ENCODE measurements at regions not wholly inside any gene's neighbourhood (a gene's known extent, or its start where the extent isn't known, plus 50 kb on each side); places are given as distances from the start of the nearest gene placed in this dataset.

DNA sequence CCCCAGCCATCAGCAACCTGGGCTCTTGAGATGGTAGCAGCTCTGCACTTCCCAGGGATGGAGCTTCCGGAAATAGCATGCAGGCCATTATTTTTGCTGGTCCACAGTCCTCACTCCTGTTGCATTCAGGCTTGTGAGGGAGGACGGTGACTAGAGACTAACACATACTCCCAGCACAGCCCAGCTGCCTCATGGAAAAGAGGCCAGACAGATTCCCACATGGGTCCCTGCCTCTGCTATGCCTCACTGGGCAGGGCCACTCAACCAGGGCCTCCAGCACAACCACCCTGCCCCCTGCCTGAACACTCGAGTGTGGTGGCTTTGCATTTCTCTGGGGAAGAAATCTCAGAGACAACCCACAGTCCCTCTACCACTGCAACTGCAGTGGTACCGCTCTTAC lies 1195.1 kb downstream of the PCDH18 start:
- DNase-seq: no peak

DNA sequence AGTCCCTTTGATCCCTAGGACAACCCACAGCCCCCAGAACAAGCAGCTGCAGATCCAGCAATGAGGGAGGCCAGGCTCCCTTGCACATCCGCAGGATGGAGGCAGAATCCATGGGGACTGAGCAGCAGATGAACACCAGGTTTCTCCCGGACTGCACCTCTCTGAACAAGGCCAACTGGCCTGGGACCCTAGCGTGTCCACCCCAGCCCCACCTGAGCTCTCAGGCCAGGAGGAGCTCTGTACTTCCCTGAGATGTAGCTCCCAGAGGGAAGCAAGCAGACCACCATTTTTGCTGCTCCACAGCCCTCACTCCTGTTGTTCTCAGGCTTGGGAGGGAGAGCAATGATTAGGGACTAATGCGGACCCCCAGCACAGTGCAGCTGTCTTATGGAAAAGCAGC lies 1195.8 kb downstream of the PCDH18 start:
- no peak for DNase-seq

DNA sequence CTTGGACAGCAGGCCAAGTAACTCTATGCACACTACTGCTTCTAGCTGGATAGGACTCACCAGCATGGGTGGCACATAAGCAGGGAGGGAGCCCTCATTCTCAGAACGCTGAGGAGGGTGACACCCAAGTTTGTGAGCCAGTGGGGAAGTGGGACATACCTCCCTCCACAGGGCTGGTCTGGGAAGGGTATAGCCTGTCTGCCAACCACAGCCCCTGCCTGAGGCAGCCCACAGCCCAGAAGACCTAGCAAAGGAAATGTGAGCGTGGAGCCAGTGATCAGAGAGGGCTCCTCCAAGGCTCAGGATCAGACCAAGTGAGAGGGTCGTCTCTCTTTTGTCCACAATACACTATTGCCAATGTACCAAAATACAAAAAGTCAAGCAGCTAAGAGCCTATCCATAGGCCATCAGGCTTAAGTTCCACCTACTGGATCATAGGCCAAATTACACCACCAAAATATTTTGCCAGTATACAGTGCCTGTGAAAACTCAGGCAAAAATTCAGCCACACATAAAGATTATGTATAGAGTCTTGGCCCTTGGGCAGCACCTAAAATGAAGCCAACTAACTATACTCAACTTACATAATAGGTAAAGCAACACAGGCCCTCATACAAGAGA lies 1203.1 kb downstream of the PCDH18 start:
- DNase-seq: no peak

DNA sequence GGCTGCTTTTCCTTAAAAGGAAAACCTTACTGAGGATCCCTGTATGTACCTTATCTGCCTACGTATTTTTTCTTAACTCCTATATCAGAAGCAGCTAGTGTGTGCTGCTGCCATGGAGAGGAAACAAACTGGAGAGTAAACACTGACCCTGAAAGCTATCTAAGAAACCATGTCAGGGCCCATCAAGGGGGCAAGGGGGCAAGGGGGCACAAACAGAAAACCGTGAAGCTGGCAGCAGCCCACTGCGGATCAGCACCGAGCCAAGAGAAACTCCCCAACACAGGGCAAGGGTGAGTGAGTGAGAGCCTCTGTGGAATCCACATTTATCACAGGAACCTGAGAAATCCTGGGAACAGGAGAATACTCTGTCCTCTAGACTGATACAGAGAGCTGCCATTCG lies 1204.2 kb downstream of the PCDH18 start:
- no peak for DNase-seq

DNA sequence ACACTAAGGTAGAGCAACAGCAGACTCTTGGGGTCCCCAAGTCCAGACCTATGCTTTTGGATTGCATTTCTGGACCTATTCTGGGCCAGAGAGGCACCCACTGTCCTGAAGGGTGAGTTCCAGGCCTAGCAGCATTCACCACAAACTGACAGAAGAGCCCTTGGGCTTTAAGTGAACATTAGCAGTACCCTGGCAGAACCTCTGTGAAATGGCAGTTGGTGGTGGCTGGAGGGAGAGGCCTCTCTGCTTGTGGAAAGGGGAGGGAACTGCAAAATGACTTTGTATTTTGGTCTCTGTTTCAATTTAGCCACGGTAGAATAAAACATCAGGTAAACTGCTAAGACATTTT lies 1211.9 kb downstream of the PCDH18 start:
- no peak for DNase-seq

DNA sequence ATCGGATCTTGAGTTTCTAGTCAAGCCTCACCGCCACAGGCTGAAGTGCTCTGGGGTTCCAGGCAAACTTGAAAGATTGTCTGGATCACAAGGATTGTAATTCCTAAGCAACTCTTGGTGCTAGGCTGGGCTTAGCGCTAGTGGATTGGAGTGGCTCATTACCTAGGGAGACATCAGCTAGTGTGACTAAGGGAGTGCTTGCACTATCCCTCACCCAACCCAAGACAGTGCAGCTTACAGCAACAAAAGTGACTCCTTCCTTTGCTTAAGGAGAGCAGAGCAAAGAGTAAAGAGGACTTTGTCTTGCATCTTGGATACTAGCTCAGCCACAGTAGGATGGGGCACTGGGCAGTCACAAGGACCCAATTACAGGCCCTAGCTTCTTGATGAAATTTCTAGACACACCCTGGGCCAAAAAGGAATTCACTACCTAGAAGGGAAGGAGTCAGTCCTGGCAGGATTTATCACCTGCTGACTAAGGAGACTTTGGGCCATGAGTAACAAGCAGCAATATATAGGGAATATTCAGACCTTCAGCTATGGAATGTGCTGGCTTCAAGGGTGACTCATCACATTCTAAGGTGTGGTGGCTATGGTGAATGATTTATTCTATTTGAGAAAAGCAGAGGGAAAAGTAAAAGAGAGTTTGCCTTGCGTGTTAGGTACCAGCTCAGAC lies 1212.4 kb downstream of the PCDH18 start:
- no peak for DNase-seq

DNA sequence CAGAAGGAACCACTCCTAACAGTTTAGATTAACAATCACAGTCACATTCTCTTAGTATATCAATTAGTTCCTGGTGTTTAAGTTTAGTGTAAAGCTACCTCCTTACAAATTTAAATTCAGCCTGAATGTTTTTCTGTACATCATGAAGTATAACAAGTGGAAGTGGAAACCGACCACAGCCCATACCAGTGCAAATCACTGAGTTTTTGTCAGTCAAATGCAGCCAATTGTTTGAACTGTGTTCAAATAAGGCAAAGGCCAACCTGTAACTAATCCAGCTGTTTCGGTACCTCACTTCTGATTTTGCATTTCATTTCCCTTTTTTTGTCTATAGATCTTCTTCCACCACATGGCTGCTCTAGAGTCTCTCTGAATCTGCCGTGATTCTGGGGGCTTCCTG lies 1215.3 kb downstream of the PCDH18 start:
- no peak for DNase-seq

DNA sequence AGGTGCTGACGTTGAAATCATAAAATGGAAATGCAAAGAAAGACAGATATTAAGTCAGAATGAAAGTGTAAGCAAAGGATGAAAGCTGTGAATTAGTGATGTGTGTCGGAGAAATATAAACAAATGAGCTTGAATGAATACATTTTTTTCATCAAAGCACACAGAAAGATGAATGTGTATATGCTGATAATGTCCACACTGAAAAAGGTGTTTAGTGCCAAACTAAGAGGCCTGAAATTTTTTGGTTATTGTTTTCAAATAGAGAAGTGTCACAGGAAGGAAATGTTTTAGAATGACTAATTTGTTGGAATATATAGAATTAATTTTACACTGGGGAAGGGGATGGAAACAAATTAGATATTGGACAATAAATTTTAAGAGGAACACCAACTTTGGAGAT lies 1217.6 kb downstream of the PCDH18 start:
- DNase-seq: no peak

DNA sequence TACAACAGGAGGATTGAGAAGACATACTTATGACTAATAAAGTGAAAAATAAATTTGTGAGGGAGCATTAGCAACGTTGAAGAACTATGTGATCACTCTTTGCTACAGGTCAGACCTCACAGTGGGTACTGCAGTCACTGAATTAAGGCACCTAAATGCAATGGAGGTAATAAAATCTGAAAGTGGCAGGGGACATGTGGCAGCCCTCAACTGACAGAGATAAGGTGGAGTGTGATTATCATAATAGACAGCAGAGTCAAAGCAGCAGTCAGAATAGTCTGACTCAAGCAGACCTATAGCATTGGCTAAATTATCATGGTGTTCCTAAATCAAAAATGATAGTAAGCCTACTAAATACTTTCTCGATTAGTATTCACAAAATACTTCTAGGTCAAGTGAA lies 1220.5 kb downstream of the PCDH18 start:
- no peak for DNase-seq

DNA sequence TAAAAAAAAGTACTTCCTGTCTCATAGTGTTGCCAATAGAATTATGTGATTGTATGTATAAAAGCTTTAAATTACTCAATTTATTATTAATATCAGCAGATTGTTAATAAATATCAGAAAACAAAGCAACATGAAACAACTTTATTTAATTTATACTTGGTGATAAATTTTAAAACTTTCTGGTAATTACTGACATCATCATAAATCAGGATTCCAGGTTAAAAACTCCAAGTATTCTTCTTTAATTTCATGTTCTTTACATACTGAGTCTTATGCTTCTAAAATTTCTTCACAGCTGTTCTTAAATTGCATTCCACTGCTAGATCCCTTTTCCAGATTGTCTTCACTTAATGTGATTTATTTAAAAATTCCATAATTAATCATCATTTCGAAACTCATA lies 1224.5 kb downstream of the PCDH18 start:
- no peak for DNase-seq

DNA sequence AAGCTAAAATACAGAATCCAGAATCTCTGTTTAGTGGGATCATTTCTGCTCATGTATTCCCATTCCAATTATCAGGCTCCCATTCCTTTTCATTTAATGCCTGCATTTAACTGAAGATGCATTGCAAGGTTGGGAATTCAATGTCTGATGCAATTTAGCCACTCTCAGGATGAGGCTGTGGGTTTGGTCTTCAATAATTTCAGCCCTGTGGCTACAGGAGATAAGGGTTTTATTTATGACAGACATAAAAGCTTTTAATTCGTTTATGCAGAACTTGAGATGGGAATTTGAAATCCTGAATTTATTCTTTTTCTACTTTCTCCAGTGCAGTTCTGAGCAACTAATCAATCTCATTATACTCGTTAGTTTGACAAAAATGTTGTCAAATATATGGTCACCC lies 1225.9 kb downstream of the PCDH18 start:
- no peak for DNase-seq

DNA sequence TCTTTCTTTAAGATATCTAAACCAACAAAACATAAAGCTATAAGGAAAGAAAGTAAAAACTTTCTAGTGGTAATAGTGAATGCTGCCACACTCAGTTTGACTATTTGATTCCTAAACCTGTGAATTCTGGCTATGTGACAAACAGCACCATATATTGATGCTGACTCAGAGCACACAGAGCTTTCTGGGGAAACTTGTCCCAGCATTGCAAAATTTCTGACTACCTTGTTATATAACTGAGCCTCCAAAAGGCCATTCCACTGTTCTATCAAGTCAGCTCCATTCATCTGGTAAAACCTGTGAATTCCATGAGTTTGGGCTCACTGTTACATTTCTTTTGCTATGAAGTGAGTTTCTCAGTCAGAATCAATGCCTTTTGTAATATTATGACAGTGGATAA lies 1229.7 kb downstream of the PCDH18 start:
- DNase-seq: no peak

DNA sequence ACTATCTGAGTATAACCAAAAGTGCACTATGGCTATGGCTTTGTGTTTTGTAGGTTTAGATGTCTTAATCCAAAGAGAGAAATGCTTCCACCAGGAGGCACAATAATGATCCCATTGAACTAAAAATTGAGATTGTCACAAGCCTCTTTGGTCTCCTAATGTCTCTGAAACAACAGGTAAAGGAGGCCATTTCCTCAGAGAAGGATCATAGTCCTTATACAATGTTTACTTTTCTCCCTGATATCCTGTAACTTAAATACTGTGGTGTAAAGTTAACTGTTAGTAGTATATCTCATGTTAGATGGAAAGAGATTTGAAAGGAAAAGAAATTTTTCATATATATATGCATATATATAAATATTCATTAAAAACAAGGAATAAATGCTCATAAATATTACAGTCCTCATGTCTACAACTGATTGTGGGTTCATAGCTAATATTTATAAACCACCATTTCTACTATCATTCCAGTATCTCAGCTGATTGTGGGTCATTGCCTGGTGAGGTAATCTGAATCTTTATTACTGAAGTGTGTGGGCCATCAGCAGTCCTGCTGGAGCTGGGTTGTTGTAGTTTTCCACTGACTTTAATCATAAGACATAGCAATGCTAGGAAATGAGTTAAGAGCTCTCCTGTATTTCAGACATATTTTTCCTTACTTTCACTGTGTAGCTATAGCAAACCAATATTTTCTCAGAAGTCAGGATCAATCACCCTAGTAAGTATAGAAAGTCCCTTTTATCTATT lies 1230.4 kb downstream of the PCDH18 start:
- DNase-seq: no peak

DNA sequence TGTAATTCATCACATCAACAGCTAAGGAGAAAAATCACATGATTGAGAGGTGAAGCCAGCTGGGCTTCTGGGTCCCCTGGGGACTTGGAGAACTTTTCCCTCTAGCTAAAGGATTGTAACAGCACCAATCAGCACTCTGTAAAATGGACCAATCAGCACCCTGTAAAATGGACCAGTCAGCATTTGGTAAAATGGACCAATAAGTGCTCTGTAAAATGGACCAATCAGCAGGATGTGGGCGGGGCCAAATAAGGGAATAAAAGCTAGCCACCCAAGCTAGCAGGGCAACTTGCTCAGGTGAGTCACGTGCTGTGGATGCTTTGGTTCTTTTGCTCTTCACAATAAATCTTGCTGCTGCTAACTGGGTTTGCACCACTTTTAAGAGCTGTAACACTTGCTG lies 1248.3 kb downstream of the PCDH18 start:
- DNase-seq: no peak

DNA sequence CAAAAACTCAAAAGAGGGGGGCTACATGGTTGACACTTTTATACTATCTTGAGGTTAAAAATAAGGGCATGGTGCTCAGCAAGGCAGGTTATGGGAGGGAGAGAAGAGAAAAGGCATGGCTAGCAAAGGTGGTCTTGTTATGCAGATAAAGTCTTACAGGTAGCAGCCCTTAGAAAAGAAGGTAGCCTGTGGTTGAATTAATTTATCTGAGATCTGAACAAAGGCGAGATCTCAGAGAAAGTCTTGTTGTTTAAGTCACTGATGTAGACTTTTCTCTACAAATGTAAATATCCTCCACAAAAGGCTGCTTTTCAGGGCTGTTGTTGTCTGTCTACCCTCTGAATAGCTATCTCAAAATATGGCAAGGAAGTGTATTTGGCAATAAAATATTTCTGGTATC lies 1250.4 kb downstream of the PCDH18 start:
- no peak for DNase-seq

DNA sequence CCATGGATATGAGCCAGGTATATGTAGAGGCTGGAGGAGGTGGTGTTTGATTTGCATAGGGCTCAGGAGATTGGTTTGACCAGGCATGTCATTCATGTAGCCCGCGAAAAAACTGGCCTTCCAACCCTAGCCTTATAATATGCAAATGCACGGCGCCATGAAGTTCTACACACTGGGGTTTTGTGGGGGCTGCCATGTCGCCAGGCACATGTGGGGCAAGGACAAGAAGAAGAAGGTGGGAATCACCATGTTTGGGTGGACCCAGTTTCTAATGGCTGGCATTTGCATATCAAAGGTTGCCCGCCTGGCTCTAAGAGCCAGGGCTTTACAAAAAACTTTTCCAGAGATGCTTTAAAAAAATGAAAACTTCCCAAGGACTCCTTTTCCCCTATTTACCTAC lies 1251.0 kb downstream of the PCDH18 start:
- DNase-seq: no peak

DNA sequence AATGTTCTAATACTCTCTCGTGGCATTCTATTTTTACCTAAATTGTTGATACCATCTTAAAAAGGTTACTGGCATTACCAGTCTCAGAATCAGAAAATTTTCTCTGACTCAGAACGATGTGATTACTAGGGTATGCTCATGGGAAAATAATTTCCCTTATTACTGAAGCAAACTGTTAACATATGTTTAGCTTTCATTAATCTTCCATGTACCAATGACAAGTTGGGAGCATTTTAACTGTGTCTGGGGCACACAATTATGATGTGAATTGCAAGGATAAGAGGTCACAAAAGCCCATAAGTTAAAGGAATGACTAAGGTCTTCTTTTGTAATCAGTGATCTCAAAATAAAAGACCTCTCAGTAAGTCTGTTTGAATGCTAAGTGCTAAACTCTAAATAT lies 1254.6 kb downstream of the PCDH18 start:
- no peak for DNase-seq

DNA sequence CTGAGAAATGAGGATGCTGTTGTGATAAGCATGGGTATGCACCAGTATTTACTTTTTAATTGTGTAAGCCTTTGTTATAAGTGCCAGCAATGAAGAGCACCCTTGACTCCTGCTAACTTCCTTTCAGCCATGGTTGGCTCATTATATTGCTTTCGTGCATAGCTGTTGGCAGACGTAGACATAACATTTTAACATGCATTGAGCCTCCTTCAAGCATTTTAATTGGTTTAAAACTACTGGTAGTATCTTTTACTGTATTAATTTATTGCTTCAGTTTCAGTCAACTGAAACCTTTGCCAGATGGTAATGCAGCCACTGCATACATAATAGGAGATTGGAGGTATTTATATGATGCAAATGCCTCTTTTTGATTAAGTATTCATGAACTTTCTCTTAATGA lies 1285.4 kb downstream of the PCDH18 start:
- DNase-seq: no peak

DNA sequence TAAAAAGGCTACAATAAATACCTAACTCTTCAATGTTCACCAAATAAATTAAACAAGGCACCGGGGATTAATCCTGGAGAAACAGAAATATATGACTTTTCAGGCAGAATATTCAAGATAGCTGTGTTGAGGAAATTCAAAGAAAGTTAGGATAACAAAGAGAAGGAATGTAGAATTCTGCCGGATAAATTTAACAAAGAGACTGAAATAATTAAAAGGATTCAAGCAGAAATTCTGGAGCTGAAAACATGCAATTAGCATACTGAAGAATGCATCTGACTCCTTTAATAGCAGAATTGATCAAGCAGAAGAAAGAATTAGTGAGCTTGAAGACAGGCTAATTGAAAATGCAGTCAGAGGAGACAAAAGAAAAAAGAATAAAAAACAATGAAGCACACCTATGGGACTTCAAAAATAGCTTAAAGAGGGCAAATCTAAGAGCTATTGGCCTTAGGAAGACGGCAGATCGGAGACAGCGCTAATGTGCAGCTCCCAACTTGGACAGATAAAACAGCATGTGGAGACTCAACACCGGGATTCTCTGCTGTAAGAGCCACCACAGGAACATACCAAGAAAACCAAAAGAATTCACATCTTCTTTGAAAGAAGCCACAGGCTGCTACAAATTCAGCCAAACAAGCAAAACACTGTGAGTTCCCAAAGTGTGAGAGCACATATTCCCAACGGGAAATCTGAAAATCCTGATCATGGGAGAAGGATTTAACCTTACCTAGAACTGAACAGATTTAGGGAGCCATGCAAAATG lies 1290.9 kb downstream of the PCDH18 start:
- no peak for DNase-seq

DNA sequence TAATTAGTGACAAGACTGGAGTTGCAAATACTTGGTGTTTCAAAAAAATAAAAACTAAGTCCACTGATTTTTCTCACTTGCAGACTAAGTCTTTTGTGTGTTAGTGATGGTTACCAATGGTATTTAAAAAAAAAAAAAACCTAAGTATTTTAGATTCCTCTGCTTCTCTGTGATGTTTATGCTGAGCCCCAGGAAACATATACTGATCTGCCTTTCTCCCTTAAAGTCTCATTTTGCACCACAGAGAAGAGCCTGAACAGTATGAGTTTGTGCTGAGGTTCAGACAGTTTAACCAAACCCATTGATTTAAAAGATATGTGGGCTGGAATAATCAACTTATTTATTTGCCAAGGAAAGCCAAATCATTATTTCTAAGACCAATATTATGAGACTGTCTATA lies 1305.0 kb downstream of the PCDH18 start:
- no peak for DNase-seq

DNA sequence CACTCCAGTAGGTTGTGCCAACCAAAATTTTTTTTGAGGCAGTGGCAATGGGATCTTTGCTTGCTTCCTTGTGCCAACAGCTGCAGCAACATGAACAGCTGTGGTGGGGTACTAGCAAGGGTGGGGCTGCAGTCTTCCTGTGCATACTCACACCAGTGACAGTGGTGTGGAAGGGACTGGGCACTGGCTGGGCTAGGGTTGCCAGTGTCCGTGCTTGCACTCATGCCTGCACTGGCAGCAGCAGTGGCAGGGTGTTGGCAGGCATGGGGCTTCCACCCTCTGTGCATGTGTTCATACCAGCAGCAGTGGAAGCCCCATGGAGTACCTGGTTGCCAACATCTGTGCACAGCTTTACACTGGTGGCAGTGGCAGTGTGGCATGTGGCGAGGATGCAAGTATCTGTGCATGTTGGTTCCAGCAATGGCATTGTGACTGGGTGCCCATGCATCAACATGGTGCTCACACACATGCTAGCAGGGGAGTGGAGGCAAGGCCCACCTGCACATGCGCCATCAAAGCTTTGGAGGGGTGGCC lies 1312.6 kb downstream of the PCDH18 start:
- DNase-seq: no peak

DNA sequence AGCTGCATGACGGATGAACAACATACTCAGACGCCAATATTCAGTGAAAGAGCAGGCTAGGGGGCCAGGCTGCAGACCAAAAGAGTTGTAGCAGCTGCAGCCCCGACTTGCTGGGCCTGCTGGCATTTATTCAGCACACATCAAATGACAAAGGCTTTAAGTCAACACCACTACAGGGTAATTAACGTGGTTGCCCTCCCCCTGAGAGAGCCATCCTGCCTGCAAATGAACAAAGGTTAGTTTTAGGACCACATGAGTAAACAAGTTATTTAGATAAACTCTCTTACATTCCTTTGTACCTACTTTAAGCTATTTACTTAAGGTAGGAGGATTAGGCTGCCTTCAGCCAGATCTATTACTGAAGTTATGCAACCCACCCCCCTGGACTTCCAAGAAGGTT lies 1329.1 kb downstream of the PCDH18 start:
- DNase-seq: no peak

DNA sequence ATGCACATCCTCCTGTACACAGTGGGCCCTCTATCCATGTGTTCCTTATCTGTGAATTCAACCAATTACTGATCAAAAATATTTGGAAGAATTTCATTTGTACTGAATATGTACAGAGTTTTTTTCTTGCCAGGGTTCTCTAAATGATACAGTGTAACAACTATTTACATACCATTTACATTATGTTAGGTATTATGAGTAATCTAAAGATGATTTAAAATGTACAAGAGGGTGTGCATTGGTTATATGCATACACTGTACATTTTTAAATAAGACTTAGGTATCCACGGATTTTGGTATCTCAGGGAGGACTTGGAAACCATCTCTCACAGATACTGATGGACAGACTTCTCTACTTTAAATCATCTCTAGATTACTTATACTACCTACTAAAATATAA lies 1333.9 kb downstream of the PCDH18 start:
- no peak for DNase-seq

DNA sequence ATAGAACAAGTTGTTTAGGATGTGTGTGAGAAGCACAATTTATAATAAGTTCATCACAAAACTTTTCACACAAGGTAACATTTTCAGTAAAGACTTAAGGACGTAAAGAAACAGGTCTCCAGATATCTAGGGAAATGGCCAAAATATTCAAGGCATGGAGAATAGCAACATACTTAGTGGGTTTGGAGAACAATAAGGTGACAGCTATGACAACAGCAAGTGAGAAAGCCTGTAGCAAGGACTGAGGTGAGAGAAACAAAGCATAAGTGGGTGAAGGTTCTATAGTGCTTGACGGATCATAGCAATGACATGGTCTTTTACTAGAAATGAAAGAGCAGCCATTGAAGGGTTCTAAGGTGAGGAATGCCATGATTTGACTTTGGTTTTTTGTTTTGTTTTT lies 1337.3 kb downstream of the PCDH18 start:
- no peak for DNase-seq
